Middle frontal gyrus (tissue), 1 donor: ENCODE measurements at regions not wholly inside any gene's neighbourhood (a gene's known extent, or its start where the extent isn't known, plus 50 kb on each side); places are given as distances from the start of the nearest gene placed in this dataset.
"Not testable (repeated sequence)": the region's sequence is repeated elsewhere in the genome, so short reads cannot be mapped to it uniquely, and the experiment has no call there.

Source experiments
- DNase-seq: peaks from one replicate; pipeline ENCODE4 v3.0.0-alpha.2; 2015; ENCODE audit warnings: low spot score; ENCODE audit errors: extremely low spot score

- no peak for DNase-seq
These were observed 634.7 kb downstream of the UQCRFS1 start for GRCh38 chr19:28578208-28578607.

DNA sequence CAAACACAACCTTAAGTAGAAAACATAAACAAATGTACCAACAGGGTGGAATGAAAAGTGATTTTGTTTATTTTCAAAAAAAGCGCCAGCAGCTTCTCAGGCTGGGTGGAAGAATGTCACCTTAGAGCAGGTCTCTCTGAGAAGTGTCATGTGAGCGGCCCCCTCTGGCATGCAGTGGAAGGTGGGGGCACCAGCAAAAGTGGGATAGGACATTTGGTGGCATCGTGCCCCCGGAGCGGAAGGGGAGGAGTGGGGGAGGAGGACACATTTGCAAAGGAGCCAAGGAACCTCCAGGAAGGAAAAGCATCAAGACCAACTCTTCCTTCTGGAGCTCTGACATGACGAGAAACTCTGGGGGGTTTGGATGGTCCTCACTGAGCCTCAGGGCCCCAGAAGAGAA, 635.3 kb downstream of the UQCRFS1 start:
- no peak for DNase-seq

DNA sequence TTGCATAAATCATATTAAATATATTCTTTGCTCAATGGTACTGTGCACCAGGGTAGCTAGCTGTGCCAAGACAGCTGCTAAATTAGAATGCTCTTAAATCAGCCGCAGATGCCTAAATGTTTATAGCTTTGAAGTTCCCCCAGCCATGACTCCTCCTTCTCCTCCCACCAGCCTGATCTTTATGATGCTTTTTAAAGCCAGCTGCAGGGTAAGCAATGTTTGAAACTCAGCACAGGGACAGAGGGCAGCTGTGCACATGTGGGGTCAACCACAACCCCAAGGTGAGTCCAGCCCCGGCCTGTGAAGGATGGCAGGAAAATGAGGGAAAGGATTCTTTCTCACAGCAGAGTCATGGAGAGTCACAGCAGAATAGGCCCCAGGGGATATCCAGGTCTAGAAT, 635.7 kb downstream of the UQCRFS1 start:
- no peak for DNase-seq

- DNase-seq = no peak
These were observed 637.1 kb downstream of the UQCRFS1 start for GRCh38 chr19:28575816-28576215.

- not testable (repeated sequence) for DNase-seq
These were observed 637.6 kb downstream of the UQCRFS1 start for GRCh38 chr19:28575312-28575711.

DNA sequence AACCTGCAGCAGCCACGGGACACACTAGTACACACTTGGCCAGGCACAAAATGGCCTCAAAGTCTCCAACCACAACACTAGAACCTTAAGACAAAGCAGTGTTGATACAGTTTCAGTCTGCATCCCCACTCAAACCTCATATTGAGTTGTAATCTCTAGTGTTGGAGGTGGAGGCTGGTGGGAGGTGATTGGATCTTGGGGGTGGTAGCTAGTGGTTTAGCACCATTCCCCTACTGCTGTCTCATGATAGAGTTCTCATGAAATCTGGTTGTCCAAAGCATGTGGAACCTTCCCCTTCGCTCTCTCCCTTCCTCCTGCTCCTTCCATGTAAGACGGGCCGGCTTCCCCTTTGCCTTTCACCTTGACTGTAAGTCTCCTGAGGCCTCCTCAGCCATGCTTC, 638.7 kb downstream of the UQCRFS1 start:
- DNase-seq = no peak

DNA sequence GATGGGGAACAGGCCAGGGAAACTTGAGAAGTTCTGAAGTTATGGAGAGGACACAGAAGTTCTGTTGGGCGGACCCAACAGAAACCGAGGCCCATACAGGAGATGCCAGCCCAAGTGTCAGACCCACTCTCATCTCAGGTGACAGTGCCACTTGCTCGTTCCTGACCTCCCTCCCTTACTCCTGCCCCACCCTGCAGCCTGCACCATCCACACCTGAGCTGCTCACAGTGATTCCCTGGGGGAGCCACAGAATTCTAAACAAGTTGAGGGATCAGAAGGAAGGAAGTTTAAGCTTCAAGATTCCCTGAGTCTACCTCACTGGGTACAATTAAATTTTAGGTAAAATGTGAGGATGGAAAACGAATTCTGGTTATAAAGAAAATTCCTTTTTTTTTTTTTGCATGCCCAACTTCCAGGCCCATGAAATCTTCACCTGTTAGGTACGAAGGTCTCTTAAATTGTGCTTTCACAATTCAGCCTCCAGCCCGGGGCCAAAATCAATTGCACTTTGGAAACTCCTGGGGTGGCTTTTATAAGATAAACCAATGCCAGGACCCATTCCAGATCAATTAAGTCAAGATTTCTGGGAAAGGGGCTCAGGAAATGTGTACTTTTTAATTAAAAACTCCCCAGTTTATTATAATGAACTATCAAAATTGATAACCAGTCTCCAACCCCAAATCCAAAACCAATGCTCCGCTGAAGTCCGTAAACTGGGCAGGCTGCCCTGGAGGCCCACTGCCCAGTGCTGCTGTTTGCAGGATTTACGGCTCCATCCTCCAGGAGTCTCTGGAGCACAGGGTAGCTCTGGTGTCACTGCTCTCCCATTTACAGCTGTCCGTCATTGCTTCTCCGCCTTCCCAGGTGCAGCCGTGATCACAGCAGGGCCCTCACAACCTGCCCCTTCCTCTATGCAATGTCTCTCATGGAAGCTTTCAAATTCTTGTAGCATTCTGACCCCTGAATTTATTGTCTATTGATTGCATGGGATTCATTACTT, 643.5 kb downstream of the UQCRFS1 start:
- no peak for DNase-seq

GRCh38 chr19:28567834-28568233, 645.1 kb downstream of the UQCRFS1 start:
- no peak for DNase-seq

DNA sequence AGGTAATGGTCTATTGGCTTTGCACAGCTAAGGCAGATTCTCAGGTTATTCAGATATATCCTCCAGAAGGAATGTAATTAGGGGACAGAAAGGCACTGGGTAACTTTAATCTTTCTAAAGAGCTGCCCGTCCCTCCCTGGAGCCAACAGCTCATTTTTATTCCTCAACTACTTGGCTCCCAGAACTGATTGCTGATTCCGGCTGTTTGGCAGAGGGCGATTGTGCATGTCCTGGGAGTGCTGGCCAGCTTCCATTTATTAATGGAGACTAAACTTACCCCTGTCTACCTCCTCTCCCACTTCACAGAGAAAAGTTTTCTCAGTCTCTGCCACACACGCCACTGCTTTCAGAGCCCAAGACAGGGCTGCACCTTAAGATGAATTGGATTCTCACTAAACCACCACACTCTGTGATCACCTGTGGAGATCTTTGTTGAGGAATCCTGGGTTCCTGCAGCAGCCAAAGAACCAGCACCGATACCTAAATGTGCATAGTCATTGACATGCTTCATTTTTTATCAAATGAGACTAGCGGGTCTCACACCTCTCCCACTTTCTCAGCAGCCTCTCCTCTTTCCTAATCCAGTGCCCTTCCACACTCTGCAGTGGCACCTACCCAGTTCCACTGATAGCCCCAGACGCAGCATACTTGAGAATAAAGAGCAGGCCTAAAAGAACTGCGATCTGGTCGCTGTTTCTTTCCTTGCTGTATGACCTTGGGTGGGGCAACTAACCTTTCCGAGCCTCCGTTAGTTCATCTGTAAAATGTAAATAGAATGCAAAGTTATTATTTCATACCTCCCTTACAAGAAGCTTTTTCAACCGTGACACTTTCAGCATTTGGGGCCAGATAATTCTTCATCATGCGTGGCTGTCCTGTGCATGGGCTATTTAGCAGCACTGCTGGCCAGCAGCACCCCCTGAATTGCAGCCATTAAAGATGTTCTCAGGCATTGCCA, 648.7 kb downstream of the UQCRFS1 start:
- no peak for DNase-seq

GRCh38 chr19:28560786-28561185, 652.2 kb downstream of the UQCRFS1 start:
- no peak for DNase-seq

- DNase-seq = no peak
These were observed 654.2 kb downstream of the UQCRFS1 start for GRCh38 chr19:28558783-28559182.

- DNase-seq = no peak
These were observed 656.6 kb downstream of the UQCRFS1 start for GRCh38 chr19:28556371-28556770.

DNA sequence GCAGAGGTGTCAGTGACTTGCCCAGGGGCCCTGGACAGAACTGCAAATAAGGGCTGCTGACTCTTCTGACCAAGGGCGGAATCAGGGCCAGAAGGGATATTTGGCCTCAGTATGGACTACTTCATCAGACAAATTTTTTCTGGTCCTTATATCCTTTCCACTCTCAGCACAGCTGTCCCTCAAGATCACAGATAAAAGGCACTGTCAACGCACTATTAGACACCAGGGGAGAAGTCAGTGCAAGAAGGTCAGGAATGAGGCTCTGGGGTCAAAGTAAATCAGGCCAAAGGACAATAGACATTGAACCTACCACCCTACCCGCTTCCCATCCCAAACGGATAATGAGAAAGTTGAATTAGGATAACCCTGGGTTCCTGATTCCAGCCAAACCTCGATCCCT, 657.6 kb downstream of the UQCRFS1 start:
- DNase-seq = no peak

- no peak for DNase-seq
These were observed 658.4 kb downstream of the UQCRFS1 start for GRCh38 chr19:28554321-28555091.

- no peak for DNase-seq
These were observed 659.2 kb downstream of the UQCRFS1 start for GRCh38 chr19:28553764-28554163.

GRCh38 chr19:28553005-28553404, 659.9 kb downstream of the UQCRFS1 start:
- DNase-seq = no peak

GRCh38 chr19:28549680-28550277, 663.2 kb downstream of the UQCRFS1 start:
- DNase-seq = no peak

- DNase-seq = no peak
These were observed 666.7 kb downstream of the UQCRFS1 start for GRCh38 chr19:28546148-28546685.

- not testable (repeated sequence) for DNase-seq
These were observed 667.6 kb downstream of the UQCRFS1 start for GRCh38 chr19:28545397-28545796.

- no peak for DNase-seq
These were observed 668.3 kb downstream of the UQCRFS1 start for GRCh38 chr19:28544451-28545261.
